ENCODE measurements at regions not wholly inside any gene's neighbourhood (a gene's known extent, or its start where the extent isn't known, plus 50 kb on each side); places are given as distances from the start of the nearest gene placed in this dataset.

- Histone ChIP-seq H3K9me3 (ENCODE audit: control insufficient read depth, insufficient read depth, low read length) (no peaks in the 10 kb centered on the region; the same call in 1 of the 2 replicates), H3K4me1 (ENCODE audit: control insufficient read depth, low read length) (no peaks in the 10 kb centered on the region), H3K27me3 (ENCODE audit: control insufficient read depth, low read length) (no peaks in the 10 kb centered on the region), H4K20me1 (ENCODE audit: control insufficient read depth, insufficient read depth, low read depth, low read length) (no peaks in the 10 kb centered on the region), H3K36me3 (ENCODE audit: control insufficient read depth, low read length) (no peaks in the 10 kb centered on the region), H3K4me2 (ENCODE audit: low read length) (no peak overlapping the region), H3K4me3 (ENCODE audit: low read length) (no peak overlapping the region), H3K79me2 (ENCODE audit: control insufficient read depth, low read length) (no peaks in the 10 kb centered on the region), H3F3A (ENCODE audit: control insufficient read depth, insufficient read depth) (no peaks in the 10 kb centered on the region), H3K27ac (ENCODE audit: low read depth, low read length) (no peak overlapping the region), H3K9me2 (replicated peaks; ENCODE audit: control insufficient read depth, low read length) (no peaks in the 10 kb centered on the region)
- no peak for TF ChIP-seq CTCF (IDR thresholded peaks at IDR 0.05; ENCODE audit: low read depth, low read length, poor library complexity, severe bottlenecking)
- no peak for TF ChIP-seq EZH2phosphoT487 (IDR thresholded peaks at IDR 0.05; ENCODE audit: borderline replicate concordance, low read length)
Measured at GRCh38 chr4:125546272-125546671, 231.5 kb downstream of the FAT4 start.

- Histone ChIP-seq H3F3A (ENCODE audit: control insufficient read depth, insufficient read depth) (no peaks in the 10 kb centered on the region), H3K36me3 (ENCODE audit: control insufficient read depth, low read length) (no peaks in the 10 kb centered on the region), H3K9me3 (ENCODE audit: control insufficient read depth, insufficient read depth, low read length) (no peaks in the 10 kb centered on the region; the same call in 1 of the 2 replicates), H3K4me1 (ENCODE audit: control insufficient read depth, low read length) (no peaks in the 10 kb centered on the region), H3K4me2 (ENCODE audit: low read length) (no peak overlapping the region), H3K4me3 (ENCODE audit: low read length) (no peak overlapping the region), H4K20me1 (ENCODE audit: control insufficient read depth, insufficient read depth, low read depth, low read length) (no peaks in the 10 kb centered on the region), H3K79me2 (ENCODE audit: control insufficient read depth, low read length) (no peaks in the 10 kb centered on the region), H3K27me3 (ENCODE audit: control insufficient read depth, low read length) (no peaks in the 10 kb centered on the region), H3K9me2 (replicated peaks; ENCODE audit: control insufficient read depth, low read length) (no peaks in the 10 kb centered on the region), H3K27ac (ENCODE audit: low read depth, low read length) (no peak overlapping the region)
- no peak for TF ChIP-seq EZH2phosphoT487 (IDR thresholded peaks at IDR 0.05; ENCODE audit: borderline replicate concordance, low read length)
- no peak for TF ChIP-seq CTCF (IDR thresholded peaks at IDR 0.05; ENCODE audit: low read depth, low read length, poor library complexity, severe bottlenecking)
Measured at GRCh38 chr4:125547836-125548235, 233.1 kb downstream of the FAT4 start.

GRCh38 chr4:125550769-125551168 is 236.0 kb downstream of the FAT4 start:
- no peaks in the 10 kb centered on the region for H3F3A ChIP-seq (ENCODE audit: control insufficient read depth, insufficient read depth)
- TF ChIP-seq EZH2phosphoT487 (IDR thresholded peaks at IDR 0.05; ENCODE audit: borderline replicate concordance, low read length) (no peak), CTCF (IDR thresholded peaks at IDR 0.05; ENCODE audit: low read depth, low read length, poor library complexity, severe bottlenecking) (no peak)
- no peaks in the 10 kb centered on the region for H4K20me1 ChIP-seq (ENCODE audit: control insufficient read depth, insufficient read depth, low read depth, low read length)
- no peaks in the 10 kb centered on the region for H3K4me1 ChIP-seq (ENCODE audit: control insufficient read depth, low read length)
- no peaks in the 10 kb centered on the region; the same call in 1 of the 2 replicates for H3K9me3 ChIP-seq (ENCODE audit: control insufficient read depth, insufficient read depth, low read length)
- H3K4me2 ChIP-seq (ENCODE audit: low read length), result no peak overlapping the region
- no peaks in the 10 kb centered on the region for H3K27me3 ChIP-seq (ENCODE audit: control insufficient read depth, low read length)
- no peaks in the 10 kb centered on the region for H3K9me2 ChIP-seq (replicated peaks; ENCODE audit: control insufficient read depth, low read length)
- H3K36me3 ChIP-seq (ENCODE audit: control insufficient read depth, low read length), result no peaks in the 10 kb centered on the region
- no peak overlapping the region for H3K4me3 ChIP-seq (ENCODE audit: low read length)
- no peak overlapping the region for H3K27ac ChIP-seq (ENCODE audit: low read depth, low read length)
- no peaks in the 10 kb centered on the region for H3K79me2 ChIP-seq (ENCODE audit: control insufficient read depth, low read length)
